ENCODE measurements at regions not wholly inside any gene's neighbourhood (a gene's known extent, or its start where the extent isn't known, plus 50 kb on each side); places are given as distances from the start of the nearest gene placed in this dataset.
"Not testable (repeated sequence)": the region's sequence is repeated elsewhere in the genome, so short reads cannot be mapped to it uniquely, and the experiment has no call there.

DNA sequence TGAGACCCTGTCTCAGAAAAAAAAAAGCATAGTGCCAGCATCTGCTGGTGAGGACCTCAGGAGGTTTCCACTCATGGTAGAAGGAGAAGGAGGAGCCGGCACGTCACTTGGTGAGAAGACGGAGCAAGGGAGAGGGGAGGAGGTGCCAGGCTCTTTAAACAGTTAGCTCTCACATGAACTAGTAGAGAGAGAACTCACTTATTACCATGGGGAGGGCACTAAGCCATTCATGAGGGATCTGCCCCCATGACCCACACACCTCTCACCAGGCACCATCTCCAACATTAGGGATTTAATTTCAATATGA lies 62.9 kb upstream of the VKORC1L1 start:
- H3K4me3 ChIP-seq (ENCODE audit: low read length), result no peak overlapping the region
- H3F3A ChIP-seq (ENCODE audit: low read length, unreplicated experiment), result no peaks in the 10 kb centered on the region
- ChIA-PET POLR2A (ENCODE audit: unreplicated experiment) (no interaction called here), CTCF (no interaction called here)
- no TSS peak for BruUV-seq (replicated peaks)
- H2AFZ ChIP-seq (ENCODE audit: low read length), result no peak overlapping the region
- TF ChIP-seq EZH2 (IDR thresholded peaks at IDR 0.05; ENCODE audit: low read length, unreplicated experiment) (no peak), EZH2phosphoT487 (IDR thresholded peaks at IDR 0.05; ENCODE audit: borderline replicate concordance, low read length) (no peak)
- TF ChIP-seq, protein P1, sequence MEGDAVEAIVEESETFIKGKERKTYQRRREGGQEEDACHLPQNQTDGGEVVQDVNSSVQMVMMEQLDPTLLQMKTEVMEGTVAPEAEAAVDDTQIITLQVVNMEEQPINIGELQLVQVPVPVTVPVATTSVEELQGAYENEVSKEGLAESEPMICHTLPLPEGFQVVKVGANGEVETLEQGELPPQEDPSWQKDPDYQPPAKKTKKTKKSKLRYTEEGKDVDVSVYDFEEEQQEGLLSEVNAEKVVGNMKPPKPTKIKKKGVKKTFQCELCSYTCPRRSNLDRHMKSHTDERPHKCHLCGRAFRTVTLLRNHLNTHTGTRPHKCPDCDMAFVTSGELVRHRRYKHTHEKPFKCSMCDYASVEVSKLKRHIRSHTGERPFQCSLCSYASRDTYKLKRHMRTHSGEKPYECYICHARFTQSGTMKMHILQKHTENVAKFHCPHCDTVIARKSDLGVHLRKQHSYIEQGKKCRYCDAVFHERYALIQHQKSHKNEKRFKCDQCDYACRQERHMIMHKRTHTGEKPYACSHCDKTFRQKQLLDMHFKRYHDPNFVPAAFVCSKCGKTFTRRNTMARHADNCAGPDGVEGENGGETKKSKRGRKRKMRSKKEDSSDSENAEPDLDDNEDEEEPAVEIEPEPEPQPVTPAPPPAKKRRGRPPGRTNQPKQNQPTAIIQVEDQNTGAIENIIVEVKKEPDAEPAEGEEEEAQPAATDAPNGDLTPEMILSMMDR (conservative IDR thresholded peaks at IDR 0.05; ENCODE audit: low read depth, low read length), result no peak
- no peak for DNase-seq
- H3K36me3 ChIP-seq (ENCODE audit: low read depth, low read length), result 0 out of 2 replicates have a peak, but pooled peaks cover 4% of the 10 kb centered on the region
- no peak overlapping the region for H3K4me2 ChIP-seq (ENCODE audit: low read length)
- no peaks in the 10 kb centered on the region for H3K9me3 ChIP-seq (ENCODE audit: low read length)
- no peak overlapping the region for H3K27ac ChIP-seq (ENCODE audit: low read length)
- H3K9me2 ChIP-seq (replicated peaks; ENCODE audit: low read length), result no peaks in the 10 kb centered on the region
- intact Hi-C loops (cut with micrococcal nuclease), result no loop called here
- no peaks in the 10 kb centered on the region for H3K27me3 ChIP-seq (ENCODE audit: low read length)
- ATAC-seq, result no peak
- H4K20me1 ChIP-seq (ENCODE audit: low read length), result no peaks in the 10 kb centered on the region
- no peak overlapping the region for H3K9ac ChIP-seq (ENCODE audit: low read length)
- H3K79me2 ChIP-seq (ENCODE audit: low read length), result no peaks in the 10 kb centered on the region
- no peaks in the 10 kb centered on the region for H3K4me1 ChIP-seq (ENCODE audit: insufficient read depth, low read length)

GRCh38 chr7:65812281-65812680 lies 60.6 kb upstream of the VKORC1L1 start:
- BruUV-seq (replicated peaks), result no TSS peak
- ATAC-seq, result no peak

GRCh38 chr7:65814556-65815167 lies 58.2 kb upstream of the VKORC1L1 start:
- H3K9me3 ChIP-seq (ENCODE audit: low read length); H4K20me1 ChIP-seq (ENCODE audit: low read length); H3K79me2 ChIP-seq (ENCODE audit: low read length); H3K4me3 ChIP-seq (ENCODE audit: low read length); H3K9me2 ChIP-seq (replicated peaks; ENCODE audit: low read length); H3K4me2 ChIP-seq (ENCODE audit: low read length); H3F3A ChIP-seq (ENCODE audit: low read length, unreplicated experiment); CTCF ChIA-PET; H3K4me1 ChIP-seq (ENCODE audit: insufficient read depth, low read length); H3K9ac ChIP-seq (ENCODE audit: low read length); intact Hi-C loops (cut with micrococcal nuclease); H3K27me3 ChIP-seq (ENCODE audit: low read length); H3K27ac ChIP-seq (ENCODE audit: low read length); BruUV-seq (replicated peaks); H3K36me3 ChIP-seq (ENCODE audit: low read depth, low read length); H2AFZ ChIP-seq (ENCODE audit: low read length): not testable (repeated sequence)
- peak; percentile 36 for DNase-seq
- ATAC-seq, result peak; percentile 51
- POLR2A ChIA-PET (ENCODE audit: unreplicated experiment), result interaction anchor here (0.6 kb wide), 2 partner anchors 23 to 63 kb away, joined by 3 to 9 read pairs; no protein-coding TSS in a partner anchor

More at GRCh38 chr7:65812281-65812680, 60.6 kb upstream of the VKORC1L1 start:
- H3K79me2 ChIP-seq (ENCODE audit: low read length), result no peaks in the 10 kb centered on the region
- POLR2A ChIA-PET (ENCODE audit: unreplicated experiment), result interaction anchor here (0.6 kb wide), 1 partner anchor 42 kb away, joined by 4 read pairs; no protein-coding TSS in a partner anchor
- CTCF ChIA-PET, result no interaction called here
- H3K9me2 ChIP-seq (replicated peaks; ENCODE audit: low read length), result no peaks in the 10 kb centered on the region
- no peak overlapping the region for H3K4me3 ChIP-seq (ENCODE audit: low read length)
- 0 out of 2 replicates have a peak, but pooled peaks cover 4% of the 10 kb centered on the region for H3K36me3 ChIP-seq (ENCODE audit: low read depth, low read length)
- H3K27me3 ChIP-seq (ENCODE audit: low read length), result no peaks in the 10 kb centered on the region
- no peaks in the 10 kb centered on the region for H4K20me1 ChIP-seq (ENCODE audit: low read length)
- no peak overlapping the region for H3K4me2 ChIP-seq (ENCODE audit: low read length)
- H3F3A ChIP-seq (ENCODE audit: low read length, unreplicated experiment), result no peaks in the 10 kb centered on the region
- H2AFZ ChIP-seq (ENCODE audit: low read length), result no peak overlapping the region
- H3K27ac ChIP-seq (ENCODE audit: low read length), result no peak overlapping the region
- TF ChIP-seq EZH2phosphoT487 (IDR thresholded peaks at IDR 0.05; ENCODE audit: borderline replicate concordance, low read length), result no peak
- intact Hi-C loops (cut with micrococcal nuclease), result no loop called here
- H3K9me3 ChIP-seq (ENCODE audit: low read length), result no peaks in the 10 kb centered on the region
- no peak overlapping the region for H3K9ac ChIP-seq (ENCODE audit: low read length)
- DNase-seq, result no peak
- H3K4me1 ChIP-seq (ENCODE audit: insufficient read depth, low read length), result no peaks in the 10 kb centered on the region
